GM12865 (cell line): ENCODE measurements at regions not wholly inside any gene's neighbourhood (a gene's known extent, or its start where the extent isn't known, plus 50 kb on each side); places are given as distances from the start of the nearest gene placed in this dataset.
"Not testable (repeated sequence)": the region's sequence is repeated elsewhere in the genome, so short reads cannot be mapped to it uniquely, and the experiment has no call there.

Experiments
- DNase-seq: peaks from one replicate; pipeline ENCODE4 v3.0.0; 2010; ENCODE audit warnings: low read depth
- H3K4me3 ChIP-seq: 2 replicates; pipeline ENCODE4 v1.5.1; 2011; ENCODE audit warnings: mild to moderate bottlenecking, low read depth, low read length, control low read depth
- TF ChIP-seq, protein P1 (sequence below): IDR thresholded peaks from 2 replicates; pipeline ENCODE4 v1.5.1; 2011; ENCODE audit warnings: low read length, control low read depth, low read depth, inconsistent platforms; ENCODE audit not compliant: insufficient read depth; ENCODE audit errors: missing control alignments

DNA sequence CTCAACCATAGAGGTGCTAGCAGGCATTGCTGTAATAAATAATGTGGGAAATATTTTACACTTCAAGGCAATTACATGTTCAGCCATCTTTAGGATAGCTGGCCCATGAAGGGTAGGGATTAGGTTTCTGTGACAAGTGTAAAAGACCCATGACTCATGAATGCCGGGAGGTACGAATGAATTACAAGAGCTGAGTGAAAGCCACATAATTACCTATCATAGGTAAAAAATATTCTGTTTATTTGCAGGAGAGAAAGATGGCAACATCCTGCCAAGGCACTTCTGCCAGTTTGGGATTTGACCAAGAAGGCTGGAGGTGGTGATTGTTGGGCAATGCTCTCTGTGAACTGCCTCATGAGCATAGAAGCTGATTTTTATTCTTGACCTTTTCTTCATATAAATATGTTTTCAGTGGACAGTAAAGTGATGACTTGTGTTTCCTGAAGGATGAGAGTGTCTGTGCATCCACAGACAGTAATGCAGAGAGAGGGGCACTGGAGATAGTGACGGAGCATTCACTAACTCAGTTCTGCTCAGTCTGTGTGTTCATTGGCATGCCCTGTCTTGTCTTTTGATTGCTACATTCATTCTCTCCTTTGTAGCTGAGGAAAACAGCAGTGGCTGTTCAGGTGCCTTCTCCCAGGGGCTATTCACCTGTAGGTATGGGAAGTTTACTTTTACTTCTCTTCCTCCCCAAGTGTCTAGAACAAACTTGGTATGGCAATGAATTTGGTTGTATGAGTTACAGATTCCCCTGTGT, 481.1 kb downstream of the TFAP2B start:
- TF ChIP-seq, protein P1, sequence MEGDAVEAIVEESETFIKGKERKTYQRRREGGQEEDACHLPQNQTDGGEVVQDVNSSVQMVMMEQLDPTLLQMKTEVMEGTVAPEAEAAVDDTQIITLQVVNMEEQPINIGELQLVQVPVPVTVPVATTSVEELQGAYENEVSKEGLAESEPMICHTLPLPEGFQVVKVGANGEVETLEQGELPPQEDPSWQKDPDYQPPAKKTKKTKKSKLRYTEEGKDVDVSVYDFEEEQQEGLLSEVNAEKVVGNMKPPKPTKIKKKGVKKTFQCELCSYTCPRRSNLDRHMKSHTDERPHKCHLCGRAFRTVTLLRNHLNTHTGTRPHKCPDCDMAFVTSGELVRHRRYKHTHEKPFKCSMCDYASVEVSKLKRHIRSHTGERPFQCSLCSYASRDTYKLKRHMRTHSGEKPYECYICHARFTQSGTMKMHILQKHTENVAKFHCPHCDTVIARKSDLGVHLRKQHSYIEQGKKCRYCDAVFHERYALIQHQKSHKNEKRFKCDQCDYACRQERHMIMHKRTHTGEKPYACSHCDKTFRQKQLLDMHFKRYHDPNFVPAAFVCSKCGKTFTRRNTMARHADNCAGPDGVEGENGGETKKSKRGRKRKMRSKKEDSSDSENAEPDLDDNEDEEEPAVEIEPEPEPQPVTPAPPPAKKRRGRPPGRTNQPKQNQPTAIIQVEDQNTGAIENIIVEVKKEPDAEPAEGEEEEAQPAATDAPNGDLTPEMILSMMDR, result no peak
- no peak overlapping the region for H3K4me3 ChIP-seq
- no peak for DNase-seq

DNA sequence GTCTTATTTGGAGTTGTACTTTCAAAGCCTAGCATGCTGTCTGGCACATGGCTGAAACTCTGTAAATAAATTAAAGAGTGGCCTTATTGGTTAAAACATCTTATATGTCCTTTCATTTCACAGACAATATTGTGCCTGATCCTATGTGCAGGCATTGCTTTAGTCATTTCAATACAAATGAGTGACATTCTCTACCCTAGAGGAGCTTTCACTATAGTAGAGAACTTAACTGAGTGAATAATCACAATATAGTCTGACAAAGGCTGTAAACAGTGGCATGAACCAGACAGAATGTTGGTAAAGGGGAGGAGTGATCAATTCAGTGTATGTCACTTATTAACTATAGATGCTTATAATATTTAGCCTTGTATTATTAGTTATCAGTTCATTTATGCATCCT, 481.8 kb downstream of the TFAP2B start:
- no peak overlapping the region for H3K4me3 ChIP-seq
- TF ChIP-seq, protein P1, result no peak
- no peak for DNase-seq

DNA sequence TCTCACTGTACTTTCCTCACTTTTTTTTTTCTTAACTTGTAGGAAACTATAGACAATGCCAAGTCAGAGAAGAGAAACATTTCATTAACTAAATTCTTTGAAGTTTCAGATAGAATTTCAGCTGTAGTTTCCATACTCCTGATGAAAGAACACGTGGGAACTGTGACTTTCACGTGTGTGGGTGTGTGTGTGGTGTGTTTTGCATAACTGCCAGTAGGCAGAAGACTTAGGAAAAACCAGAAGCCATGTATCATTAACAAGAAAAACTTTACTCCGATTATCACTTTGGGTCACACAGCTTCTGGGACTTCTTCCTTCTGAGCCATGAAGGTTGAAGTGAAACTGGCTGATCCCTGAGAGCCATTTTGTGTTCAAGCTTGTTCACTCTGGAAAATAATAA, 483.3 kb downstream of the TFAP2B start:
- no peak overlapping the region for H3K4me3 ChIP-seq

DNA sequence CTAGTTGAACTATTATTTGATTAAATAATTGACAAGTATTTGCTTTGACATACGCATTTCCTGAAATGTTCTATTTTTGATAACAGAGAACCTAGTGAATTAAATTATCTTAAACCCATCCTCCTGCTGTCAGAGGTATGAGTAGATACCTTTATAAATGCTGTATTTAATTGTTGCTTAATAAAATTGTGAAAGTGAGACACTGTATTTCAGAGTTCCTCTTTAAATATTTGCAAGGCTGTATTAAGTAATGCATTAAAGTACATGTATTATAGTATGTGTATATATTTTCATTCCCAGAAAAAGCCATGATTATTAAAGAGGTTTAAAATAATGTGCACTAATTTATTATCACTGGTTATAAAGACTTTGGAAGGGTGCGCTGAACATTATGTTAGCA, 483.8 kb downstream of the TFAP2B start:
- DNase-seq, result no peak
- TF ChIP-seq, protein P1, result no peak
- no peak overlapping the region for H3K4me3 ChIP-seq

More for the DNA sequence above, 483.3 kb downstream of the TFAP2B start:
- DNase-seq, result no peak
- TF ChIP-seq, protein P1, result no peak

DNA sequence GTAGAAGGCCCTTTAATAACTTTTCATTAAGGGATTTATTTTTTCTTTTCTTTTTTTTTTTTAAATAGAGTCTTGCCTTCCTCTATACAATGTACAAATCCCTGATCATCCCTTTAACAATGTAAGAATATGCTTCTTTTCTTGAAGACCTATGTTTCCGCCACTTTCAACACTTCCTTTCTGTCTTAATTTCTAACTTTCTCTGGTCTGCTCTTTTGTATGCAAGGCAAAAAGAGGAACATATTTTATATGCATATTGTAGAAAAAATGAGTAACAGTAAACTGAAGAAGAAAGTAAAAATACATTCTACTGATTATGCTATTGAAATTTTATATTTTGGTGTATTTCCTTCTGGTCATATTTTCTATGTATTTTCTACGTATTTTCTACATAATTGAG, 484.7 kb downstream of the TFAP2B start:
- H3K4me3 ChIP-seq, result no peak overlapping the region
- TF ChIP-seq, protein P1, result no peak
- no peak for DNase-seq

DNA sequence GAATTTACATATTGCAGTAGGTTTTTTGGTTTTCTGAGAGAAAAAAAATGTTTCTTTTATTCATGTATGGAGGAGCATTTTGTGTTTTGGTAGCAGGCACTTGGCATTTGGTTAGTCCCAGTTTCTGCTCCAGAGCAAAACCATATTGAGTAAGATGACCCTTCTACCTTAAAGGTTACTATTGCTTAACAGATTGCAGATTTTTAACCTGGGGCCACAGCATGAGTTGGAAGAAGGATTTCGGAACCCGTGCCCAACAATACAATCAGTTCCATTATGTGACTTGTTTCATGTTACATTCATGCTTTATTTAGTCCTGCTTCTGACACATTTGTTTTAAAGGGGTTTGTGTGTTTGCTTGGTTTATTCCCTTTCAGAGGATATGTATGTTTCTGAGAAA, 496.3 kb downstream of the TFAP2B start:
- TF ChIP-seq, protein P1, result no peak
- no peak for DNase-seq
- no peak overlapping the region for H3K4me3 ChIP-seq

DNA sequence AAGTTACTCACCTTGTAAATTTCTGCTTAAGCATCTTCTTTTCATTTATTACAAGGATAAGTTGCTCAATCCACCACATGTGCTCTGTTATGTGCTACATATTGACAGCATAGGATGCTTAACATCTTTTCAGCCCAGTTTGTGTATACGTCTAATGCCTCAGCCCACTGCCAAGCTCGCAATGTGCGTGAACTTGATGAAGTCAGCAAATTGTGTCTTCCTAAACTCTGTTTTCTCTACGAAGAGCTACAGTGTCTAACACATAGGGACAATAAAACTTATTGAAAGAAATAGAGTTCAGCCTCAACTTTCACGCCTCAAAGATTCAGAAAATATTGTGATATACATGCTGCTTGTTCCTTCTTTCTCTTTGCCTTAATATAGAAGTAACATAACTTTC, 500.0 kb downstream of the TFAP2B start:
- no peak for DNase-seq
- TF ChIP-seq, protein P1, result no peak
- H3K4me3 ChIP-seq, result no peak overlapping the region

DNA sequence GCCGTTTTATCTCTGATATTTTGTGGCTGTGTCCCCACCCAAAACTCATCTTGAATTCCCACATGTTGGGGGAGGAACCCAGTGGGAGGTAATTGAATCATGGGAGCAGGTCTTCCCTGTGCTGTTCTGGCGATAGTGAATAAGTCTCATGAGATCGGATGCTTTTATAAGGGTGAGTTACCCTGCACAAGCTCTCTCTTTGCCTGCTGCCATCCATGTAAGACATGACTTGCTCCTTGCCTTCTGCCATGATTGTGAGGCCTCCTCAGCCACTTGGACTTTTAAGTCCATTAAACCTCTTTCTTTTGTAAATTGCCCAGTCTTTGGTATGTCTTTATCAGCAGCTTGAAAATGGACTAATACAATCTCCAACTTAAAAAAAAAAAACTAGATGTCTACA, 502.8 kb downstream of the TFAP2B start:
- not testable (repeated sequence) for DNase-seq

More for the DNA sequence above, 502.8 kb downstream of the TFAP2B start:
- not testable (repeated sequence) for H3K4me3 ChIP-seq
